Colonic mucosa (tissue), 4 donors: ENCODE measurements at regions not wholly inside any gene's neighbourhood (a gene's known extent, or its start where the extent isn't known, plus 50 kb on each side); places are given as distances from the start of the nearest gene placed in this dataset.

ENCODE experiments used
- DNase-seq: peaks from one replicate; pipeline ENCODE4 v3.0.0-alpha.2; 2020
- H3K27ac ChIP-seq: fragments of 200-600 bp; one replicate; pipeline ENCODE4 v1.8.0; 2021
- H3K27me3 ChIP-seq: fragments of 200-600 bp; one replicate; pipeline ENCODE4 v1.8.0; 2021
- H3K36me3 ChIP-seq: fragments of 200-600 bp; one replicate; pipeline ENCODE4 v1.8.0; 2021
- H3K4me1 ChIP-seq: fragments of 200-600 bp; one replicate; pipeline ENCODE4 v1.8.0; 2021; ENCODE audit warnings: mild to moderate bottlenecking
- H3K4me3 ChIP-seq: fragments of 200-600 bp; one replicate; pipeline ENCODE4 v1.8.0; 2021
- H3K9ac ChIP-seq, 2 donors: one replicate each; pipeline ENCODE4 v1.7.0; 2013; ENCODE audit warnings: control low read depth in 2 of 2, low read depth in 2 of 2, low read length in 2 of 2
- H3K9me3 ChIP-seq: fragments of 200-600 bp; one replicate; pipeline ENCODE4 v1.8.0; 2021
- intact Hi-C: fragments of 100-400 bp; cut with DNase I; formaldehyde crosslinking; loops from one replicate; pipeline ENCODE4 v1.14.1; 2022
- TF ChIP-seq, protein P1 (sequence below): fragments of 200-600 bp; IDR thresholded peaks from one replicate; pipeline ENCODE4 v1.8.0; 2022; ENCODE audit warnings: antibody characterized with exemption, mild to moderate bottlenecking
- donor health status: healthy.
- donor health status: DM: no; HTN: no; CAD: no.
- donor health status: DM: no; HTN: no; CAD: no.

DNA sequence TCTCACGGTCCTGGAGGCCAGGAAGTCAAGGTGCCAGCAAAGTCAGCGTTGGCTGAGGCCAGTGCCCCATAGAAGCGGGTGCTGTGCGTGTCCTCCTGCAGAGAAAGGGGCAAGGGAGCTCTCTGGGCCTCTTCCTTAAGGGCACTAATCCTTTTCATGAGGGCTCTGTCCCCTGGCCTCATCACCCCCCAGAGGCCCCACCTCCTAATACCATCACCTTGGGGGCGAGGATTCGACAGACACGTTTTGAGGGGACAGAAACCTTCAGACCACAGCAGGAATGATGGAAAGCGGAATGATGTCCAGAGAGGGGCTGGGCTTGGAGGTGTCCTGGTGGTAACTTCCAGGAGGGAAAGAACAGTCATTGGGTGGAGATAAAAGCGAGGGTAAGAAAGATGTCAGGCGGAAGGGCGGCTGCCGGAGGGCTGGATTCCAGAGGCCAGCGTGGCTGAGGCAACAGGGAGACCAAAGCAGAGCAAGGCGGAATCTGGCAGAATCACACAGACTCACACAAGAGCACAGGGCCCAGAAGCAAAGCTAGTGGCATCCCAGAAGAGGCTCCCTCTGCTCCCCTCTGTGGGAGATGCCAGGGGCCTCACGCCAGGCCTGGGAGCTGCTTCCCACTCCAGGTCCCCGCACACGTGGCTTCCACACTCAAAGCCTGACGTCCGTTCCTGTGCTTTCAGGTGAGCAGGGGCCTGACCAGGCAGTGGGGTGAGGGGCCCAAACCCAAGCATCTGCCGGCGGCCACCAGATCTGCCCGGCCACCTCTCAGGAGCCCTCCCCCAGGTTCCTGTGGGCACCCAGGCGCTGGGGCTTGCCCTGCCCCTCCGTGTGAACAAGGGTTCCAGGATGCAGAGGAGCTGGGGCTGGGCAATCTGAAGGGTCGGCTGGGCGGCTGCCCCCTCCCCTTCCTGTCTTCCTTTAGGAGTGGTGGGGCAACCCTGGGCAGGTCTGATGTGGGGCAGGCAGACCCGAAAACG, 784.5 kb downstream of the BRD1 start:
- Histone ChIP-seq H3K27me3 (no peaks in the 10 kb centered on the region), H3K36me3 (no peaks in the 10 kb centered on the region), H3K4me3 (no peak overlapping the region), H3K9me3 (no peaks in the 10 kb centered on the region), H3K4me1 (no peaks in the 10 kb centered on the region), H3K9ac (no peak overlapping the region), H3K27ac (no peak overlapping the region)
- intact Hi-C loops: no loop called here
- TF ChIP-seq, protein P1, sequence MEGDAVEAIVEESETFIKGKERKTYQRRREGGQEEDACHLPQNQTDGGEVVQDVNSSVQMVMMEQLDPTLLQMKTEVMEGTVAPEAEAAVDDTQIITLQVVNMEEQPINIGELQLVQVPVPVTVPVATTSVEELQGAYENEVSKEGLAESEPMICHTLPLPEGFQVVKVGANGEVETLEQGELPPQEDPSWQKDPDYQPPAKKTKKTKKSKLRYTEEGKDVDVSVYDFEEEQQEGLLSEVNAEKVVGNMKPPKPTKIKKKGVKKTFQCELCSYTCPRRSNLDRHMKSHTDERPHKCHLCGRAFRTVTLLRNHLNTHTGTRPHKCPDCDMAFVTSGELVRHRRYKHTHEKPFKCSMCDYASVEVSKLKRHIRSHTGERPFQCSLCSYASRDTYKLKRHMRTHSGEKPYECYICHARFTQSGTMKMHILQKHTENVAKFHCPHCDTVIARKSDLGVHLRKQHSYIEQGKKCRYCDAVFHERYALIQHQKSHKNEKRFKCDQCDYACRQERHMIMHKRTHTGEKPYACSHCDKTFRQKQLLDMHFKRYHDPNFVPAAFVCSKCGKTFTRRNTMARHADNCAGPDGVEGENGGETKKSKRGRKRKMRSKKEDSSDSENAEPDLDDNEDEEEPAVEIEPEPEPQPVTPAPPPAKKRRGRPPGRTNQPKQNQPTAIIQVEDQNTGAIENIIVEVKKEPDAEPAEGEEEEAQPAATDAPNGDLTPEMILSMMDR: no peak
- no peak for DNase-seq

DNA sequence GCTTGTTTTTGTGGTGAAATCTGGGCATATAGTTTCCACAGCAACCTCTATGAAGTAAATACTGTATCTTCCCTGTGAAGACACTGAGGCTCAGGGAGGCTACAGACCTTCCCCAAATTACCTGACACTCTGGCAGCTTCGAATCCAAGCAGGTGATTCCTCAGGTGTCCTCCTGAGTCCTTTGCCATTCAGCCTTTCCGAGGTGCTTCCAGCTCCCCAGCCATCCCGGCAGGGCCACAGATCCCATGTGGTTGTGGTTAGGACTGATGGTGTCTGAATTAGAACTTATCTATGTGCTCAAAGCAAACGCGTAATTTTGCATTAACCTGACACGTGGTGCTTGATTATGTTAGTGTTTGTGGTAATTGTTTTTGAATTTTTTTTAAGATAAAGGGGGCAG, 785.6 kb downstream of the BRD1 start:
- no peaks in the 10 kb centered on the region for H3K36me3 ChIP-seq
- no peaks in the 10 kb centered on the region for H3K27me3 ChIP-seq
- no peak overlapping the region for H3K9ac ChIP-seq
- intact Hi-C loops: no loop called here
- H3K27ac ChIP-seq: no peak overlapping the region
- DNase-seq: no peak
- no peak overlapping the region for H3K4me3 ChIP-seq
- H3K4me1 ChIP-seq: no peaks in the 10 kb centered on the region
- no peaks in the 10 kb centered on the region for H3K9me3 ChIP-seq
- TF ChIP-seq, protein P1: no peak

DNA sequence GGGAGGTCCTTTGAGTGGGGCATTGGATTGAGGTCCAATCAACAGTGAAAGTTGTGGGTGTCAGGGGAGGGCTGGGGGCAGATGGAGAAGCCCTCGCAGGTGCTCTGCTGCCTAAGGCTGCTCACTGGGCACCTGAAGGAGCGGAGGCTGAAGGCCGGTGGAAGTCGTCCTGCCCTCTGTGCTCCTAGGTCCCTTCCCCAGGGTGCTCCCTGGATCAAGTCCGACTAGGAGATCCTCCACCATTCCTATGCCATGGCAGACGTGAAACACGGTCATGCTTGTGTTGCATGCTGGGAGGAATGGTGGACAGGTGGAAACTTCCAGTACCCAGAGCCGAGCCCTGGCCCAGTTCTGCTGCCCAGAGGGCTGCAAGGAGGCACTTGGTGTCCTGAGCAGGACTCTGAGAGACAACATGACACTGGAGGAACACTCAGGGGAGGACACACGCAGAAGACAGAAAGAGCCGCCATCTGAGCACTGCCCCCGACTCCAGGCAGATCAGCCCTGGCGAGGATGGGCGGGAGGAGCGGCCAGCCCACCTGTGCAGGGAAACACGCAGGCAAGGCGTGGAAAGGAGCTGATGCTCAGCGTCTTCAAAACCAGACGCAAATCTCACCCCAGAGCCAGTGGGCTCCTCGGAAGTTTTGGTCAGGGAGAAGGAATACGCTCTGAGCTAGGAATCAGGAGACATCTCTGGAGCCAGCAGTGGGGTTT, 786.8 kb downstream of the BRD1 start:
- Histone ChIP-seq H3K4me3 (no peak overlapping the region), H3K27me3 (no peaks in the 10 kb centered on the region), H3K9ac (no peak overlapping the region), H3K4me1 (no peaks in the 10 kb centered on the region), H3K27ac (no peak overlapping the region), H3K9me3 (no peaks in the 10 kb centered on the region), H3K36me3 (no peaks in the 10 kb centered on the region)
- TF ChIP-seq, protein P1: no peak
- DNase-seq: no peak
- intact Hi-C loops: no loop called here

DNA sequence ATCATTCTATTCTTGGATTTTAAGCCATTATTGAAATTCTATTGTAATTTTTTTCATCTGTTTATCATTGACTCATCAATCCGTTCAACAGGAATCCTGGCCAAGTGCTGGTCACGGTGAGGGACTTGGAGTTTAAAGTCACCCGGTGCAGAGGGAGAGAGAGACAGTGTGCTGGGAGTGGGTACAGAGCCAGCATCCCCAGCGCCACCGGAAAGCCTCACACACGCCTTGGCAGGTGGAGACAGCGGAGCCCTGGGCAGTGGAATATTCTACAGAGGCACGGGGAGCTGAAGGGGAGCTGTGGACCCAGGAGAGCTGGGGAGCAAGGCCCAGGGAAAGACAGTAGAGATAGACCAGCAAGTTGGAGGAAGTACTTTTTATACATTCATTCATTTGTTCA, 787.6 kb downstream of the BRD1 start:
- H3K27me3 ChIP-seq: no peaks in the 10 kb centered on the region
- no peak overlapping the region for H3K27ac ChIP-seq
- no peak for DNase-seq
- H3K4me1 ChIP-seq: no peaks in the 10 kb centered on the region
- intact Hi-C loops: no loop called here
- H3K36me3 ChIP-seq: no peaks in the 10 kb centered on the region
- TF ChIP-seq, protein P1: no peak
- H3K9ac ChIP-seq: no peak overlapping the region
- no peak overlapping the region for H3K4me3 ChIP-seq
- no peaks in the 10 kb centered on the region for H3K9me3 ChIP-seq

DNA sequence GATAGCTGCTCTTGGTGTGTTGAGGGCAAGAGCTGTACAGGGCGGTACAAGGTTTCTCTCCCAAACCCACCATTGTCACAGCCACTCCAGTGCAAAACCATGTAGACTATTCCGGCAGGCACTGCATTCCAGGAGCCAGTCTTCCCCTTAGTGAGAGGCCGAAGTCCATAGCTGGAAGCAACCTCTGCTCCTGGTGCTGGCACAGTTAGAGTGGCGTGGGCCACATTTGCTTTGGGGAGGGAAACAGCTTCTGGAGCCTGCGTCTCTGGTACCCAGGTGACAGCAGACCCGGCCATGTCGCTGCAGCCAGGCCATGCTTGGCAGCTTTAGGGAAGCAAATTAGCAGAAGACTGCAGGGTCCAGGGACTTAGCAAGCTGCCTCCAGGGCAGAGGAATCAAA, 788.0 kb downstream of the BRD1 start:
- intact Hi-C loops: no loop called here
- no peak overlapping the region for H3K27ac ChIP-seq
- H3K36me3 ChIP-seq: no peaks in the 10 kb centered on the region
- no peaks in the 10 kb centered on the region for H3K27me3 ChIP-seq
- no peak overlapping the region for H3K9ac ChIP-seq
- no peaks in the 10 kb centered on the region for H3K4me1 ChIP-seq
- H3K4me3 ChIP-seq: no peak overlapping the region
- TF ChIP-seq, protein P1: no peak
- no peaks in the 10 kb centered on the region for H3K9me3 ChIP-seq
- DNase-seq: no peak
